HL-60 (cell line): ENCODE measurements at regions not wholly inside any gene's neighbourhood (a gene's known extent, or its start where the extent isn't known, plus 50 kb on each side); places are given as distances from the start of the nearest gene placed in this dataset.

Source experiments
- TF ChIP-seq, protein P1 (sequence below): IDR thresholded peaks from one replicate; pipeline ENCODE4 v1.5.1; 2011; ENCODE audit warnings: low read length, control low read depth, inconsistent platforms; ENCODE audit not compliant: insufficient read depth
- TF ChIP-seq, protein P2 (sequence below): IDR thresholded peaks from 2 replicates; pipeline ENCODE4 v1.6.1; 2012; ENCODE audit warnings: low read depth; ENCODE audit not compliant: insufficient replicate concordance

DNA sequence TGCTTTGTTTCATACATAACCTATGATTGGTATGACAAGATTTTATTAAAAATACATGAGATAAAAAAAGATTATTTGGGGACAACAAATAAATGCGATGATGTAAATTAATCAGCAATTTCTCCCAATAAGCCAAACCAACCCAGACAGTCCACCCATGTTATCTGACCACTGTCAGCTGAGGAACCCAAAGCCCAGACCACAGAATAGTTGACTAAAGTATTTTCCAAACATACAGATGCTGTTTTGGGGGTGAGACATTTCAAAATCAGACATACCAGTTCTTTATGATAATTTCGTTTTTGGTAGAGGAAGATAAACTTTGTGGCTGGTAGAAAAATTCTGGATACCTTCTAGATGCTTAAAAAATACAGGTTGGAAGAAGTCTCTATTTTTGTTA lies 650.8 kb upstream of the FAM241A start:
- TF ChIP-seq, protein P1, sequence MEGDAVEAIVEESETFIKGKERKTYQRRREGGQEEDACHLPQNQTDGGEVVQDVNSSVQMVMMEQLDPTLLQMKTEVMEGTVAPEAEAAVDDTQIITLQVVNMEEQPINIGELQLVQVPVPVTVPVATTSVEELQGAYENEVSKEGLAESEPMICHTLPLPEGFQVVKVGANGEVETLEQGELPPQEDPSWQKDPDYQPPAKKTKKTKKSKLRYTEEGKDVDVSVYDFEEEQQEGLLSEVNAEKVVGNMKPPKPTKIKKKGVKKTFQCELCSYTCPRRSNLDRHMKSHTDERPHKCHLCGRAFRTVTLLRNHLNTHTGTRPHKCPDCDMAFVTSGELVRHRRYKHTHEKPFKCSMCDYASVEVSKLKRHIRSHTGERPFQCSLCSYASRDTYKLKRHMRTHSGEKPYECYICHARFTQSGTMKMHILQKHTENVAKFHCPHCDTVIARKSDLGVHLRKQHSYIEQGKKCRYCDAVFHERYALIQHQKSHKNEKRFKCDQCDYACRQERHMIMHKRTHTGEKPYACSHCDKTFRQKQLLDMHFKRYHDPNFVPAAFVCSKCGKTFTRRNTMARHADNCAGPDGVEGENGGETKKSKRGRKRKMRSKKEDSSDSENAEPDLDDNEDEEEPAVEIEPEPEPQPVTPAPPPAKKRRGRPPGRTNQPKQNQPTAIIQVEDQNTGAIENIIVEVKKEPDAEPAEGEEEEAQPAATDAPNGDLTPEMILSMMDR = no peak
- TF ChIP-seq, protein P2, sequence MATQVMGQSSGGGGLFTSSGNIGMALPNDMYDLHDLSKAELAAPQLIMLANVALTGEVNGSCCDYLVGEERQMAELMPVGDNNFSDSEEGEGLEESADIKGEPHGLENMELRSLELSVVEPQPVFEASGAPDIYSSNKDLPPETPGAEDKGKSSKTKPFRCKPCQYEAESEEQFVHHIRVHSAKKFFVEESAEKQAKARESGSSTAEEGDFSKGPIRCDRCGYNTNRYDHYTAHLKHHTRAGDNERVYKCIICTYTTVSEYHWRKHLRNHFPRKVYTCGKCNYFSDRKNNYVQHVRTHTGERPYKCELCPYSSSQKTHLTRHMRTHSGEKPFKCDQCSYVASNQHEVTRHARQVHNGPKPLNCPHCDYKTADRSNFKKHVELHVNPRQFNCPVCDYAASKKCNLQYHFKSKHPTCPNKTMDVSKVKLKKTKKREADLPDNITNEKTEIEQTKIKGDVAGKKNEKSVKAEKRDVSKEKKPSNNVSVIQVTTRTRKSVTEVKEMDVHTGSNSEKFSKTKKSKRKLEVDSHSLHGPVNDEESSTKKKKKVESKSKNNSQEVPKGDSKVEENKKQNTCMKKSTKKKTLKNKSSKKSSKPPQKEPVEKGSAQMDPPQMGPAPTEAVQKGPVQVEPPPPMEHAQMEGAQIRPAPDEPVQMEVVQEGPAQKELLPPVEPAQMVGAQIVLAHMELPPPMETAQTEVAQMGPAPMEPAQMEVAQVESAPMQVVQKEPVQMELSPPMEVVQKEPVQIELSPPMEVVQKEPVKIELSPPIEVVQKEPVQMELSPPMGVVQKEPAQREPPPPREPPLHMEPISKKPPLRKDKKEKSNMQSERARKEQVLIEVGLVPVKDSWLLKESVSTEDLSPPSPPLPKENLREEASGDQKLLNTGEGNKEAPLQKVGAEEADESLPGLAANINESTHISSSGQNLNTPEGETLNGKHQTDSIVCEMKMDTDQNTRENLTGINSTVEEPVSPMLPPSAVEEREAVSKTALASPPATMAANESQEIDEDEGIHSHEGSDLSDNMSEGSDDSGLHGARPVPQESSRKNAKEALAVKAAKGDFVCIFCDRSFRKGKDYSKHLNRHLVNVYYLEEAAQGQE = no peak
